ENCODE measurements at regions not wholly inside any gene's neighbourhood (a gene's known extent, or its start where the extent isn't known, plus 50 kb on each side); places are given as distances from the start of the nearest gene placed in this dataset.

- Histone ChIP-seq H3K9ac (ENCODE audit: insufficient read depth, low read length, poor library complexity, severe bottlenecking) (no peak overlapping the region), H3K4me3 (replicated peaks in 1 of 3; ENCODE audit: low read depth in 2 of 3, low read length in 3 of 3) (no peak overlapping the region), H4K20me1 (ENCODE audit: insufficient read depth, low read length) (no peaks in the 10 kb centered on the region), H3K4me2 (replicated peaks; ENCODE audit: extremely low read depth, low read length, poor library complexity, severe bottlenecking) (no peak overlapping the region), H3K27me3 (ENCODE audit: control insufficient read depth in 2 of 2, insufficient read depth in 2 of 2, low read length in 2 of 2) (no peaks in the 10 kb centered on the region), H3K27ac (ENCODE audit: low read depth in 1 of 2, low read length in 2 of 2) (no peak overlapping the region), H3K36me3 (replicated peaks in 1 of 2; ENCODE audit: control insufficient read depth in 1 of 2, insufficient read depth in 2 of 2, low read length in 2 of 2) (no peaks in the 10 kb centered on the region), H3K4me1 (ENCODE audit: control insufficient read depth in 1 of 2, insufficient read depth in 2 of 2, low read length in 2 of 2) (no peaks in the 10 kb centered on the region), H3K79me2 (ENCODE audit: insufficient read depth, low read length) (no peaks in the 10 kb centered on the region), H3K9me3 (replicated peaks in 1 of 2; ENCODE audit: control insufficient read depth in 1 of 2, insufficient read depth in 1 of 2, low read length in 2 of 2) (peaks cover 5 to 7% of the 10 kb centered on the region in 2 donors), H2AFZ (ENCODE audit: insufficient read depth, low read depth, low read length, poor library complexity, severe bottlenecking) (no peak overlapping the region)
- intact Hi-C loops (cut with micrococcal nuclease), result loop anchor here (2.0 to 5.0 kb wide), 2 partner anchors 120 to 121 kb away; no protein-coding TSS in a partner anchor
- Mint-ChIP-seq H3K4me1 (peaks cover 9% of the 10 kb centered on the region), H3K27me3 (ENCODE audit: low read depth in 3 of 3) (peaks cover 0 to 10% (median 0%) of the 10 kb centered on the region in 3 donors), H3K27ac (no peak overlapping the region), H3K36me3 (no peaks in the 10 kb centered on the region), H3K4me3 (no peak overlapping the region), H3K9me3 (peaks cover 6 to 11% (median 8%) of the 10 kb centered on the region in 7 donors)
- no peak for TF ChIP-seq CTCF (IDR thresholded peaks at IDR 0.05)
- WGBS (ENCODE audit: insufficient coverage), result 92% methylated on average over 15 of the region's 15 CpGs
- DNase-seq, result no peak
Observed at GRCh38 chr5:149441986-149442385, 62.9 kb upstream of the IL17B start.

DNA sequence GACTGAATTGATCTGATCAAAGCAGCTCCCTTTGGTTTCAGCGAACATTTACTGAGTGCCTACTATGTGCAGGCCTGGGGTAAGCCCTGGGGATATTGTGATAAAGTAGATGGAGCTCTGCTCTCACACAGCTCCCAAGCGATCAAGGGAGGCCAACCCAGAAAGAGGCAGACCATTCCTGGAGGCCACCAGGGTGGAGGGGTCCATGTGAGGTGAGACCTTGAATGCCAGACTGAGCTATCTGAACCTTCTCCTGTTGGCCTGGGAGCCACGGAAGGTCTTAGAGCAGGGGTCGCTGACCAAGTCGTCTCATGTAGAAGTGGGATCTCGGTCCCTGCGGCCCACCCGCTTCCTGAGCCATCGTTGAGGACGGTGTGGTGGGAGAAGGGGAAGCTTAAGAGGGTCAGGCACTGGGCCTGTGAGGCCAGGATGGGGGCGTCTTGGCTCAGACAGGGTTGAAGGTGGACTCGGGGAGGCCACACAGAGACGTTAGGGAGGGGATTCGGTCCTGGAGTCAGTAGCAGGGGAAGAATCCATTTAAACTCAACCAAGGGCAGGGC is 62.2 kb upstream of the IL17B start:
- Mint-ChIP-seq H3K9me3 (peaks cover 6 to 11% (median 10%) of the 10 kb centered on the region in 7 donors), H3K27me3 (ENCODE audit: low read depth in 3 of 3) (peaks cover 0 to 14% (median 0%) of the 10 kb centered on the region in 3 donors), H3K27ac (no peak overlapping the region), H3K4me3 (no peak overlapping the region), H3K36me3 (no peaks in the 10 kb centered on the region), H3K4me1 (peaks cover 9% of the 10 kb centered on the region)
- H4K20me1 ChIP-seq (ENCODE audit: insufficient read depth, low read length), result no peaks in the 10 kb centered on the region
- H3K9ac ChIP-seq (ENCODE audit: insufficient read depth, low read length, poor library complexity, severe bottlenecking), result no peak overlapping the region
- no peaks in the 10 kb centered on the region for H3K4me1 ChIP-seq (ENCODE audit: control insufficient read depth in 1 of 2, insufficient read depth in 2 of 2, low read length in 2 of 2)
- no peak overlapping the region for H3K27ac ChIP-seq (ENCODE audit: low read depth in 1 of 2, low read length in 2 of 2)
- no peaks in the 10 kb centered on the region for H3K27me3 ChIP-seq (ENCODE audit: control insufficient read depth in 2 of 2, insufficient read depth in 2 of 2, low read length in 2 of 2)
- no peak overlapping the region for H3K4me3 ChIP-seq (replicated peaks in 1 of 3; ENCODE audit: low read depth in 2 of 3, low read length in 3 of 3)
- H2AFZ ChIP-seq (ENCODE audit: insufficient read depth, low read depth, low read length, poor library complexity, severe bottlenecking), result no peak overlapping the region
- intact Hi-C loops (cut with micrococcal nuclease), result loop anchor here in 1 of 2 donors (5.0 kb wide), 1 partner anchor 121 kb away; no protein-coding TSS in a partner anchor
- no peaks in the 10 kb centered on the region for H3K36me3 ChIP-seq (replicated peaks in 1 of 2; ENCODE audit: control insufficient read depth in 1 of 2, insufficient read depth in 2 of 2, low read length in 2 of 2)
- no peak overlapping the region for H3K4me2 ChIP-seq (replicated peaks; ENCODE audit: extremely low read depth, low read length, poor library complexity, severe bottlenecking)
- DNase-seq, result no peak
- 94% methylated on average over 13 of the region's 14 CpGs for WGBS (ENCODE audit: insufficient coverage)
- peaks cover 5 to 7% of the 10 kb centered on the region in 2 donors for H3K9me3 ChIP-seq (replicated peaks in 1 of 2; ENCODE audit: control insufficient read depth in 1 of 2, insufficient read depth in 1 of 2, low read length in 2 of 2)
- no peak for TF ChIP-seq CTCF (IDR thresholded peaks at IDR 0.05)
- no peaks in the 10 kb centered on the region for H3K79me2 ChIP-seq (ENCODE audit: insufficient read depth, low read length)
